GM13976 (cell line): ENCODE measurements at regions not wholly inside any gene's neighbourhood (a gene's known extent, or its start where the extent isn't known, plus 50 kb on each side); places are given as distances from the start of the nearest gene placed in this dataset.
A peak's percentile ranks its signal among the peaks of the same experiment; 100 is the strongest.

Experiments
- DNase-seq: peaks from one replicate; pipeline ENCODE4 v3.0.0; 2012; ENCODE audit warnings: low spot score
- in situ Hi-C: fragments of 300-500 bp; cut with MboI; formaldehyde crosslinking; loops from one replicate; pipeline ENCODE4 v1.12.0; 2022; ENCODE audit warnings: low sequenced_read_pairs, mixed read lengths, inconsistent platforms; ENCODE audit not compliant: unreplicated experiment
- TF ChIP-seq, protein P1 (sequence below): IDR thresholded peaks from 2 replicates; pipeline ENCODE4 v1.5.1; 2012; ENCODE audit warnings: borderline replicate concordance, mild to moderate bottlenecking; ENCODE audit not compliant: insufficient read depth; ENCODE audit errors: extremely low read depth, missing control alignments, control extremely low read depth

DNA sequence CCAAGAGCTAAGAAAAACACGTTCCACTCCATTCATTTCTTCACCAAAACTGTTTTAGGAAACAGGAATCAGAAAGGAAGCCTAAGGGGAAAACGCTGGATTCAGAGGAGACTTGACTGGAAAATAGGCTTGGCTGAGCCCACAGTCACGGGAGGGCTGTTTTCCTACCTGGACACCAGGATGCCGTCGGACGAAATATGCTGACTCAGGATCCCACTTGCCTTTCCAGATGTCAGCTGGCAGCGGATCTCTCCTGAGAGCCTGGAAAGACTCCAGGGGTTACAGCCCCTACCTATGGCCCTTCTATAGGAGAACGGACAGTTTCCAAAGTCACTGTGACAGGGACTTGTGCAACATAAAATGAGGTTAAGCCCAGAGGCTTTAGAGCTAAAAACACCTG, 245.1 kb downstream of the C16orf95 start:
- in situ Hi-C loops = no loop called here

DNA sequence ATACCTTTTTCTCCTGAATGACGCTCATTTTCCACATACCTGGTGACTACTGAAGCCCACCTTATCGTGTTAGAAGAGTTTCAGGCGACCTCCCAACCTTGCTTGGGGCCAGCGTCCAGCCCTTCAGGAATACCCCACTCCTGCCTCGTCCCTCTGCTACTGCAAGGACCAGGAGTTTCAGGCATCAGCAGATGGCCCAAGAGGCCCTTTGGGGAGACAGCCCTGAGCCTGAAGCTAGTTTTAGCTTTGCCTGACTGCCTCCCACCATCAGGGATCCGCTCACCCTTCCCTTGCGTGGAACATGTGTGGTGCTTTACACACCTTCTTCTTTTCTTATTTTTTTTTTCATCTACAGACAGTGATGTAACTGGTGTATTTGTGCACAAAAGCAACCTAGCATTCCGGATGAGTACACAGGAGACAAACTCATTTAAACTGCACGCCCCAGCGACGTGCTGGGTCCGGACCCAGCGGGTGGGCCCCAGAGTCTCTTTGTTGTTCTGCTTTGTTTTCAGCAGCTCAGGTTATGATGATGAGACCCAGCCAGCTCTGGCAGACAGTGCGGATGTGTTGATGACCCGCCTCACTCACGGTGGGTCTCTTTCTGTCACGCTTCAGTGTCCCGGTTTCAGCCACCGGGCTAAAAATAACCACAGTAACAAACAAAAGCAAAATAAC, 242.4 kb downstream of the C16orf95 start:
- TF ChIP-seq, protein P1, sequence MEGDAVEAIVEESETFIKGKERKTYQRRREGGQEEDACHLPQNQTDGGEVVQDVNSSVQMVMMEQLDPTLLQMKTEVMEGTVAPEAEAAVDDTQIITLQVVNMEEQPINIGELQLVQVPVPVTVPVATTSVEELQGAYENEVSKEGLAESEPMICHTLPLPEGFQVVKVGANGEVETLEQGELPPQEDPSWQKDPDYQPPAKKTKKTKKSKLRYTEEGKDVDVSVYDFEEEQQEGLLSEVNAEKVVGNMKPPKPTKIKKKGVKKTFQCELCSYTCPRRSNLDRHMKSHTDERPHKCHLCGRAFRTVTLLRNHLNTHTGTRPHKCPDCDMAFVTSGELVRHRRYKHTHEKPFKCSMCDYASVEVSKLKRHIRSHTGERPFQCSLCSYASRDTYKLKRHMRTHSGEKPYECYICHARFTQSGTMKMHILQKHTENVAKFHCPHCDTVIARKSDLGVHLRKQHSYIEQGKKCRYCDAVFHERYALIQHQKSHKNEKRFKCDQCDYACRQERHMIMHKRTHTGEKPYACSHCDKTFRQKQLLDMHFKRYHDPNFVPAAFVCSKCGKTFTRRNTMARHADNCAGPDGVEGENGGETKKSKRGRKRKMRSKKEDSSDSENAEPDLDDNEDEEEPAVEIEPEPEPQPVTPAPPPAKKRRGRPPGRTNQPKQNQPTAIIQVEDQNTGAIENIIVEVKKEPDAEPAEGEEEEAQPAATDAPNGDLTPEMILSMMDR = no peak
- DNase-seq = peak; percentile 55
- in situ Hi-C loops = no loop called here

More for the DNA sequence above, 245.1 kb downstream of the C16orf95 start:
- no peak for DNase-seq
- TF ChIP-seq, protein P1 = no peak

DNA sequence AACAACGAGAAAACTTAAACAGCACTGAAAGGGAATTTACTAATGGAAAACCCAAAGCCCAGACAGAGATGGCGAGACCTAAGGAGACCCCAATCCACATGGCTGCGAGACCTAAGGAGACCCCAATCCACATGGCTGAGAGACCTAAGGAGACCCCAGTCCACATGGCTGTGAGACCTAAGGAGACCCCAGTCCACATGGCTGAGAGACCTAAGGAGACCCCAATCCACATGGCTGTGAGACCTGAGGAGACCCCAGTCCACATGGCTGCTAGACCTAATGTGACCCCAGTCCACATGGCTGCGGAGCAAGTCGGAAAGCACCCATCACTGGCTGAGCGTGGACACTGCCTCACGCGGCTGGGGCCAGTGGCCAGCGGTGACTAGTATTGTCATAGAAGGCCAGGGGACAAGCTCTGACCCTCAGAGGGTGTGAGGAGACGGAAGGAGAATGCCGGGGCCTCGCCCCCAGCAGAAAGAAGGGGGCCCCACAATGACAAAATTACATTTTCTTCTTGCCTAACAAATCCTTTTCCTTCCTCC, 241.8 kb downstream of the C16orf95 start:
- TF ChIP-seq, protein P1 = no peak
- in situ Hi-C loops = no loop called here

DNA sequence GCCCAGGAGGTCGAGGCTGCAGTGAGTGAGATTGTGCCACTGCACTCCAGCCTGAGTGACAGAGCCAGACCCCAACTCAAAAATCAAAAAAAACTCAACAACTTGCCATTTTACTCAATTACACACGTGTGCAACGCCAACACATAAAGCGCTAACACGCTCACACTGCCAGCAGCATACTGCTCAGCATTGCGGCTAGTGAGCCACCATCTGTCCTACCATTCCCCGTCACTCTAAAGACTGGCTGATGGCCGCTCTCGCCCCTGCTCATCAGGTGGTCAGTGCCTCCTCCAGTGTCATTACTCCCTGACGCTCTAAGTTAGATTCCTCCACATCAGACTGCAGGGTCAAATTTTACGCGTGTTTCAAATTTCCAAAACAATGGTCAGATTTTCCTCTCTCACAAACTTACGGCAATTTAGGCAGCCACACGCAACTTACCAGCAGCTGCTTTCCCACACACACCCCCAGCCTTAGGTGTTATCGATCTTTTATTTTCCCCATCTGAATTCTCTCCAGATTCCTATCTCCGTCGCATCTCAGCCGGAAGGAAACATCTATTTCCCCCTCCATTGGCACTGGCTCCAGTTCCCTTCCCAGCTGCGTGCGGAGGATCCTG, 240.8 kb downstream of the C16orf95 start:
- TF ChIP-seq, protein P1 = no peak
- in situ Hi-C loops = no loop called here
- DNase-seq = no peak

More for the DNA sequence above, 241.8 kb downstream of the C16orf95 start:
- no peak for DNase-seq

DNA sequence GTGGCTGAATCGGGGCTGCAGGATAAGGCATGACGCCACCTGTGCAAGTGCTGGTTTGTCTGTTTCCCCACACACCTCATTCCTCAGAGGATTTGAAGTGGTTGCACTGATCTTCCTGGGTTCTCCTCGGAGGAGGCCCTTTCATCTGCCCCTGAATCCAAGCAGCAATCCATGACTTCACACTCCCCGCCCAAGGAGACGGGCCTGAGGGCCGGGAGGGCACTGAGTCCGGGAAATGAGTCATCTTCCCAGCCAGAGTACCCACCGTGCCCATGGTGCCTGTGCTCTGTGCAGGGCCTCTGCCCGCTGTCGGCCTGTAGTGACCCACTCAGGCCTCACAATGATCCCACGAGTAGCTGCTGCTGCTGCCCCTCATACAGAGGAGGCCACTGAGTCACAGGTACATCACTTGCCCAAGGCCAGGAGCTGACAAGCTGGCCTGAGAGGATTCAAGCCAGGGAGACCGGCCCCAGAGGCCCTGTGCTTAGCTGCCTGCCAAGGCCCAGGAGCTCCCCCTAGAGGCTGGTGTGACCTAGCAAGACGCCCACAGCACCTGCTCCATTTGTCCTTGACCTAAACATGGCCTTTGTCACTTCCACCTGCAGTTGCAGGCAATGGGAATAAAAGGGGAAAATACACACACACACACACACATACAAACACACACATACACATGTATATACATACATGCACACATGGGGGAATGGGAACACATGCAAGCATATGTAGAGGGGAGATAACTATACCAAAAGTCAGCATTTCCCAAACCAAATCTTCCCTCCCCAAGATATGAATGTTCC, 240.0 kb downstream of the C16orf95 start:
- in situ Hi-C loops = no loop called here
- TF ChIP-seq, protein P1 = peak; percentile 60
- peak; percentile 65 for DNase-seq

DNA sequence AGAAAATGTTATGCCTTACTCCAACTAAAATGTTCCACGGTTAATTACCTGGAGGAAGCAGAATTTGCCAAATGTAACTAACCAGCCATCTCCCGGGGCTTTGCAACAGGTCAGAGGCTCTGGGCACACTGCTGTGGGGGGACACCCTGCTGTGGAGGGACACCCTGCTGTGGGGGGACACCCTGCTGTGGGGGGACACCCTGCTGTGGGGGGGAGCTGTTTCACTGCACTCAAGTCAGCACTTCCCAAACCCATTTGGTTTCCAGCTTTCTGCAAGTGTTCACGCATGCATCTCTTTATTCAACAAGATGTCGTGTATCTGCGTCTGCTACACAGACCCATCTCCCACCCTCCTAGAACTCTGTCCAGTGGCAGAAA, 239.5 kb downstream of the C16orf95 start:
- TF ChIP-seq, protein P1 = no peak
- in situ Hi-C loops = no loop called here
- DNase-seq = no peak
